Germinal center (tissue), 1 donor: ENCODE measurements at regions not wholly inside any gene's neighbourhood (a gene's known extent, or its start where the extent isn't known, plus 50 kb on each side); places are given as distances from the start of the nearest gene placed in this dataset.

ENCODE experiments used
- DNase-seq: peaks from one replicate; pipeline ENCODE4 v3.0.0; 2012; ENCODE audit warnings: mixed read lengths, low spot score

DNA sequence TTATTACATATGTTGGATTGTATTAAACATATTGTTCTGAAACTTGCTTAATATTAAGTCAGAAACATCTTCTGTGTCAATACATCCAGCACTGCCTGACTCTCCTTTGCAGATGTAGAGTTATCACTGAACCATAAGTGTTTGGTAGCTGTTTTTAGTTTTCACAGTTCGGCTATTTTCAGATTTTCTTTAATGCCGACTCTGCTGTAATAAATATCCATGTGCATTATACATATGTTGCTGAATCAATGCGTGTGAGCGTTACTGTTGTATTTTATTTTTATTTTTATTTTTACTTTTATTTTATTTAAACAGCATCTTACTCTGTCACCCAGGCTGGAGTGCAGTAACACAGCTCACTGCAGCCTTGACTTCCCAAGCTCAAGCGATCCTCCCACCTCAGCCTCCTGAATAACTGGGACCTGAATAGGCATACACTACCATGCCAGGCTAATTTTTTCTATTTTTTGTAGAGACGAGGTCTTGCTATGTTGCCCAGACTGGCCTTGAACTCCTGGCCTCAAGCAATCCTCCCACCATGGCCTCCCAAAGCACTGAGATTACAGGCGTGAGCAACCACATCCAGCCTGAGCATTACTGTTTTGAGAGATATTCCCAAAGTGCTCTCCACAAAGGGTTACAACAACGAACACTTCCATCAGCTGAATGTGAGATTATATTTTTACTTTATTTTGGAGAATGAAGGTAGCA, 50.7 kb upstream of the NOCT start:
- no peak for DNase-seq

DNA sequence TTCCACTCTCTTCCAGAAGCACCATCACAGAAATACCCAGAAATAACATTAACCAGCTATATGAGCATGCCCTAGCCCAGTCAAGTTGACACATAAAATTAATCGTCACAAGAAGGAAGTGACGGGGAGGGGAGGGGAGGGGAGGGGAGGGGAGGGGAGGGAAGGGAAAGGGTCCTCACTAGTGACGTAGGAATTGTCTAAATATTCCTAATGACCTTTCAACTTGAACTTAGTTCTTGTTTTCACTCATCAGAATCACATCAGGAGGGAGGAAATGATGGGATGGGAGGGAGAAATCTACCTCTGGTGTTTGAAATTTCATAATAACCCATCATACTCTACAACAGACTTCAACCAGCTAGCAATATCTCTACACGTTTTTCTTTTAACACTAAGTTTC, 52.2 kb upstream of the NOCT start:
- DNase-seq: no peak

DNA sequence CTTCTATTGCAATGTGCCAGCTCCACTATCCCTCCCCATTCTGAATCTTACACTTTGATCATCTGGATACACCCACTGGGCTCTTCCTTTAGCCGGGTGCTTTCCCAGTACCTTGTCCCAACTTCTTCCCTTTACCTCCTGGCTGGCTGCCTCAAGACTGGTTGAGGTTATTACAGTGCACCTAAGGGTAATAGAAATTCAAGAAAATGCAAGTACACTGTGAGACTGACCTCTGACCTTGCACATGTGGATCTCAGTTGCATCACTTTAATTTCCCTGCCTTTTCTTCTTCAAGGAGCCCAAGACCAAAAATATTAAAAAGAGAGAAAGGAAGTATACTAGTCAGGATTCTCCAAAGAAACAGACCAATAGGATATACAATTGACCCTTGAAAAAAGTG, 53.9 kb upstream of the NOCT start:
- no peak for DNase-seq

GRCh38 chr4:138961129-138961528, 54.5 kb upstream of the NOCT start:
- no peak for DNase-seq

DNA sequence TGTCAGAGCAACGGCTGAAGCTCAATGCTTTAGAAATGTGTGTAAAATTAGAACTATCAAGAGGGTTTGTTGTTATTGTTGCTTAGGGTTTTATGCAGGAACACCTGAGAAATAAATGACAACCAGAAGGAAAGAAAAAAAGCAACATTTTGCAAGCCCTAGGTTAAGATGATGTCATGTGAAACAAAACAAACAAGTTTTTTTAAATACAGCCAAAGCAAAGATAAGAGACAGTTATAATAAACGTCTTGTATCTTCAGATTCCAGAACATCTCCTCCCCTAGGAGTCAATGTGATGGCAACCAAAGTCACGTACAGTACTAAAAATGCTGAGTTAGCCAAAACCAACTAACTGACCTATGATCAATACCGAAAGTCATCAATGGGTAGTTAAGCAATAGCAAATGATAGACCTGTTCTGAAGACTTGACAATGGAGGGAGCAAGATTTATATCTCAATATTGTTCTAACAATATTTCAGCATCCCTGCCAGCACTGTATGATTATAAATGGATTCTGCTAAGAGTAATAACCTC, 55.3 kb upstream of the NOCT start:
- no peak for DNase-seq

DNA sequence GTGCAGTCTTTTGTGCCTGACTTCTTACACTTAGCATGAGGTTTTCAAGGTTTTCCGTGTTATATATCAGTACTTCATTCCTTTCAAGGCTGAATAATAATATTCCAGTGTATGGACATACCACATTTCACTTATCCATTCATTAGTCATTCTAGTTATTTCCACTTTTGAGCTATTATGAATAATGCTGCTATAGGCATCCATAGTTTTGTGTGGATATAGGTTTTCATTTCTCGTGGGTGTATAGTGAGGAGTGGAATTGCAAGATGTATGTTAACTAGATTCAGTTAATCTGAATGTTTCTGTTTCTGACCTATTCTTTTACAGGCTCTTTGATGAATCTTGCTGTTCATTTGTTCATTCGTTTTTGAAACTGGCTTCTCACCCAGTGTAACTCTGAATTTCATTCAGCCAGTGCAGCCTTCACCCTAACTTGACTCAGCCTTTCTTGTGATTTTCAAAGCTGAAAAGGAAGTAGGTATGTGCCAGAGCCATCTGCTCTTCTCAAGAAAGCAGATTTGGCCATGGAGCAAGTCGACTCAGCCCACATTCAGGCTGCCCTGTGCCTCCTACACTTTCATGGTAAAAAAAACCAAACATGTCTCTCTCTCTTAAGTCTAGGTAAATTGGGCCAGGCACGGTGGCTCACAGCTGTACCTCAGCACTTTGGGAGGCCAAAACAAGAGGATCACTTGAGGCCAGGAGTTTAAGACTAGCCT, 56.3 kb upstream of the NOCT start:
- DNase-seq: no peak

- no peak for DNase-seq
Observed at GRCh38 chr4:138958519-138958918, 57.1 kb upstream of the NOCT start.

DNA sequence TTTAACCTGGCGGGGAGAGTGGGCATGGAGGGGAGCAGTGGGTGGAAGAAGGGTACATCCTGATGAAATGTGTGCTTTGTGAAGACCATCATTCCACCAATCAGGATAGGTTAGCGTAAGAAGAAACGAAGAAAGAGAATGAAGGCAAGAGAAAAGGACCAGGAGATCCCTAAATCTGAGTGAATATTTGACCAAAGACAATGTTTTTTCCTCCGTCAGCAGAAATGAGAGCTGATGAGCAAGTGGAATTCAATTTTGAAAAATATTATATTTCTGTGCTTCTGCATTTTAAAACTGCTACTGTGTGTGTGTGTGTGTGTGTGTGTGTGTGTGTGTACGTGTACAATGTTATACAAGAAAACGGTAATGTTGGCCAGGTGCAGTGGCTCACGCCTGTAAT, 58.3 kb upstream of the NOCT start:
- DNase-seq: no peak

DNA sequence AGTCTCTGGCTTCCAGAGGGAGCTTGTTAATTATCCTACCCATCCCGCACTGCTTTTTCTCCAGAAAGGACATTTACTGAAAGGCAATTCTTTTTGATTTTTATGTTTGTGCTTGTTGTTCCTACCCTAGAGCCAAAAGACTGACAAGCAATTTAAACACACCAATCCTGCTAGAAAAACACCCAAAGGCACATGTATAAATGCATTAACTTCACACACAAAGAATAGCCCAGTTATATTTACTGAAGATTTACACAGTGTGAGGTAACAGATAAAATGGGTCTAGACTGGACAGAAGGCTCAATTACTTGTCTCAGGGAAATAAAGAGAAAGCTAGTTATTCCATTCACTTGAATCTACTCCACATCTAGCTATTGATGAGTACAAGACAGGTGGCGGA, 61.2 kb upstream of the NOCT start:
- no peak for DNase-seq

GRCh38 chr4:138953961-138954371, 61.6 kb upstream of the NOCT start:
- DNase-seq: no peak

- no peak for DNase-seq
Observed at GRCh38 chr4:138952411-138952810, 63.2 kb upstream of the NOCT start.

DNA sequence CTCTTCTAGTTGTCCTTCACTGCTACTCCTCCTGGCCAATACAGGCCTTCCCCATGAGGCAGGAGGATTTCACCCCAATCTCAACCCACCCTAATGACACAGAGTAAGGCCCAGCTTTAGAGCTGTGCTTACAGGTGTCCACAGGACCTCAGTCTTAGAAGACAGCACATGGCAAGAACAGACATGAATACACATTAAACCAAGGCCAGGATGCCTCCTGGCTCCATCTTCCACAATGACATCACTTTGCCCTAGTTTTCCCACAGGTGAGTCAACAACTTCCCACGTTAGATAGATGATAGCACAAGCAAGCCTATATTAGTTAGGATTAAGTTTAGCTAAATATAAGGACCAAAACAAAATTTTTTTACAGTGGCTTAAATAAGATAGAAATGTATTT, 63.8 kb upstream of the NOCT start:
- DNase-seq: no peak

DNA sequence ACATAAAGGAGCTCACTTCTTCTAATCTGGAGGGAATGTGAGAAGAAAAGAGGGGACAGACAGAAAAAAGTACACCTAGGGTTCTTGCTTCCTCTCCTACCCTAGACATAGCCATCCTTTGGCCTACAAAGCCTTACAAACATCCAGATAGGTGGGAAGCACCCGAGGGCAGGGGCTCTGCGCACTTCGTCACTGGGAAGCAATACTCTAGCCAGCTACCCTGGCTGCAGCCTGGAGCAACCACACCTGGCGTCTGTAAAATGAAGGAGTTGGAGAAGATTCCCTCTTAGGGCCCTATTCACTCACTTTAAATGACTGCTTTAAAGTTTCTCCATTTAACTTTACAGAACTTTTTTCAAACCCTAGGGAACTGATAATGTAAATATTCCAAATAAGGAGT, 65.7 kb upstream of the NOCT start:
- no peak for DNase-seq

DNA sequence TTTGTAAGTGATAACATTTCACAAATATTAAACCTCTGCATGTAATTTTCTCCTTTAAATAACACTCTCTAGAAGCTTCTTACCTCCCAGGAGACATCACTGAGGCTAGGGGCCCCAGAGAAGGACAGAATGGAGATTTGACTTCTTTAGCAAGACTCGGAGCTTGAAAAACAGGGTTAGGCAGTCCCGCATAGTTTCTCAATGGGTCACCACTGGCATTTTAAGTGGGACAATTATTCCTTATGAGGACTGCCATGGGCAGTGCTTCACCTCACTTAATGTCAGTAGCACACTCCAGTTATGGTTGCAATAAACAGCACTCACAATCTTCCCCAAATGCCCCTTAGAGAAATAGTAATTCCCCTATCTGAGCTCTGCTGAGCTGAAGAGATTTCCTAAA, 66.7 kb upstream of the NOCT start:
- no peak for DNase-seq

- DNase-seq: no peak
Observed at GRCh38 chr4:138946306-138946705, 69.3 kb upstream of the NOCT start.

DNA sequence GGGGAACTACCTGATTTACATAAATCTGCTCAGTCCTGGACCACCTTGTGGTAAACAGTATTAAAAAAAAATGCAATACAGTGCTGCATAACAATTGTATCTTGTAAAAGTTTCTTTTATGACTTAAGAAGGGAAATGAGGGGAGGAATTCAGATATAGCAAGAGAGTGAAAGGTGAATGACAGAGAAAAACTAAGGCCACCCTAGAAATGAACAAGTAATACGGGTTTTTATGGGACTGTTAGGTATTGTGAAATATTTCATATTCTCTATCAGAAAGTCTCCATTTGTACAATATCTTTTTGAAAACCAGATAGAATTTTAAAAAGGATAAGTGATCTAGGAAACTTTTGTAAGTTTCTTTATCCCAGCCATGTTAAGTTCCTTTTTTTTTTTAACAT, 69.7 kb upstream of the NOCT start:
- no peak for DNase-seq

DNA sequence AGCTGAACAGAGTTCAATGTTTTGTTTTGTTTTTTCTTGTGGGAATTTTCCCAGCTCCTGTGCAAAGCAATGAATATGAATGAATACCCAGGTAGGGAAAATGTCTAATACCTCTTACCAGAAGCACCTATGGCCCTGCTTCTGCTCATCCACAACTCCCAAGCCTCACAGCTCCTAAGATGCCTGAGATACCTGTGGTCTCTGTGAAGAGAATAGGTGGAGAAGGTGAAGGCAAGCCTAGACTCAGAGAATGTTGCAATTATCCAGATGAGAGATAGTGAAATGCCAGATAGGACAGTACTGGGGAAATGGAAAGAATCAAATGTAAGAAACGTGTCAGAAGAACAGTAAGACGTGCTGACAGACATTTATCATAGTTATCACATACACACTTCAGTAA, 70.2 kb upstream of the NOCT start:
- no peak for DNase-seq

DNA sequence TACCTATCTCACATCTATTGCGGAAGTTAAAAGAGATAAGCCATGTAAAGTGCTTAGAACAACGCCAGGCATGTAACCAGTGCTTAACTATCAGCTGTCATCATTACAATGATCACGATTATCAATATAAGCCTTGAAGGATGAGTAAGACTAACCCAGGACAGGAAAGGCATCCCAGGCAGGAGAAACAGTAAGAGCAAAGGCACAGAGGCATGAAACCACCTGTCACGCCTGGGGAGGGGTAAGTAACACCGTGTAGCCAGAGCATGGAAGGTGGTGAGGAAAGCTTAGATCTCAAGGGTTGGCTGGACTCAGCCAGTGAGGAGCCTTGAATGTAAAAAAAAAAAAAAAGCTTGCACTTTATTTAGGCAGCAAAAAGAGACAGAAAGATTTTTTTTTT, 71.7 kb upstream of the NOCT start:
- DNase-seq: no peak

DNA sequence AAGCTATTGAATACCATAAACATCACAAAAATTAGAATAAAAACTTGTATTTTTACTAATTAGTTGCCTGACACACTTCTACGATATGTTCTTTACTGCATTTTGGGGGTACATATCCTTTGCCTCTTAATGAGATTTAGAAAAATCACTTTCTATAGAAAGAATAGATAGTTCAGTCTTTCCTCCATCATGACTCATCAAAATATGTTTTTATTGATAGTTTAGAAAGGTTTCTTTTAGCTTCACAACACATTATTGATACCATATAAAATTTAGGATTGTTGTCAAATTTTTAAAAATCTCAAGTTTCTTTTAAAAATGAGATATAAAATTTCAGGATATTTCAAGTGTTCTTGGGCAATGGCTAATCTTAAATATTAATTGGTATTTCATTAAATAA, 74.5 kb upstream of the NOCT start:
- DNase-seq: no peak

- no peak for DNase-seq
Observed at GRCh38 chr4:138939960-138940359, 75.6 kb upstream of the NOCT start.

GRCh38 chr4:138938366-138938690, 77.3 kb upstream of the NOCT start:
- DNase-seq: no peak

DNA sequence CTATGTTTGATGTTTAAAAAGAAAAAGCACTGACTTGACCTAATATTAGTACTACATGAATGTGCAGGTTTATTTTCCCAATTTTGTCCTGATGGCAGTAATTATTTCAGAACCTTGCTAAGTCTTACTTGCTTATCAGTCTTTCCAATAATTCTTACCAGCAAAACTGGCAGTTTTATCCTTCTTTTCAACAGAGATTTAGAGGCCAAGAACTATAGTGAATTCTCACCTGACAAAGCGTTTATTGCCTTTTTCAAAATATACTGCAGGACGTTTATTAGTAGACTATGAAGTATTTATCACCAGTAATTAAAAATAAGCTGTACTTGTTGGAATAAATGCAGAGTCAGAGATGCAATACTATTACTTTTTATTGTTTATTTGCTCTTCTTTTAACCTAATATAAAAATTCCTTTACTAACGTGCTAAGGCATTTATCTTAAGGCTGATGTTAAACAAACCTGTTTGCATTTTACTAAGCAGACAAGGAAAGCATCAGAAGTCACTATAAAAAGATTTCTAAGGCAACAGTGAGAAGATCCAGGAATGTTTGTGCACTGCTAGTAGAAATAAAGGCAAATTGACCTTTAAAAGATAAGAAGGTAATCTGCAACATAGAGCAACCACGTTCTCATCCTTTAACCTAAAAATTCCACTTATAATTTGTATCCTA, 80.3 kb upstream of the NOCT start:
- no peak for DNase-seq

GRCh38 chr4:138927072-138927471, 88.5 kb upstream of the NOCT start:
- no peak for DNase-seq
